Endothelial cell of umbilical vein (primary cell): ENCODE measurements at regions not wholly inside any gene's neighbourhood (a gene's known extent, or its start where the extent isn't known, plus 50 kb on each side); places are given as distances from the start of the nearest gene placed in this dataset.

ENCODE experiments used
- BruUV-seq: library from RNA; stranded (reverse); fragments of 400-500 nt; replicated peaks from 2 replicates; lab custom pipeline; 2021; lab: Mats Ljungman, UMichigan
- CTCF ChIA-PET: fragments of 300-600, 350-600 bp; sonication (Branson Sonifier 250); formaldehyde crosslinking; loops from one replicate; lab custom pipeline; 2021; ENCODE audit warnings: antibody characterized with exemption, inconsistent platforms; lab: Charles Lee
- POLR2A ChIA-PET: fragments of 300-600, 350-600 bp; sonication (Branson Sonifier 250); formaldehyde crosslinking; loops from one replicate; lab custom pipeline; 2021; ENCODE audit warnings: antibody characterized with exemption, inconsistent platforms; lab: Charles Lee
- DNase-seq: peaks from one replicate; pipeline ENCODE4 v3.0.0-alpha.2; 2011; ENCODE audit warnings: low read depth, low spot score
- FAIRE-seq: peaks from 2 replicates; lab custom pipeline; 2011; peaks lifted over from hg19 to GRCh38; lab: Jason Lieb, UNC
- H2AFZ ChIP-seq: 2 replicates; pipeline ENCODE4 v1.6.0; 2012; ENCODE audit warnings: low read depth, low read length, control low read depth, inconsistent platforms
- H3K27ac ChIP-seq: 2 replicates; pipeline ENCODE4 v1.5.1; 2011; ENCODE audit warnings: low read depth, mild to moderate bottlenecking, control low read depth, low read length, moderate library complexity; ENCODE audit not compliant: insufficient read depth
- H3K27me3 ChIP-seq, 2 experiments: 2 replicates each; pipeline versions ENCODE4 v1.6.0 to v1.6.1; 2011; ENCODE audit warnings: low read length in 2 of 2, mixed read lengths in 1 of 2; ENCODE audit not compliant: control insufficient read depth in 2 of 2, insufficient read depth in 2 of 2
- H3K36me3 ChIP-seq, 2 experiments: 2 replicates in 1 of 2; 3 replicates in 1 of 2; pipeline ENCODE4 v1.5.1; 2011; ENCODE audit warnings: low read length in 2 of 2, mild to moderate bottlenecking in 1 of 2, moderate library complexity in 1 of 2; ENCODE audit not compliant: control insufficient read depth in 2 of 2, insufficient read depth in 2 of 2; ENCODE audit errors: extremely low read depth in 1 of 2
- H3K4me1 ChIP-seq: 3 replicates; pipeline ENCODE4 v1.5.1; 2011; ENCODE audit warnings: mild to moderate bottlenecking, low read length; ENCODE audit not compliant: control insufficient read depth, insufficient read depth; ENCODE audit errors: extremely low read depth
- H3K4me2 ChIP-seq: 2 replicates; pipeline ENCODE4 v1.6.1; 2011; ENCODE audit warnings: low read length, control low read depth, mixed read lengths; ENCODE audit not compliant: insufficient read depth
- H3K4me3 ChIP-seq, 3 experiments: fragments of 200-600 bp in 1 of 3; sonication (generic), shearing (Covaris generic) in 1 of 3; replicated peaks in 1 of 3; 2 replicates each; pipeline ENCODE4 v1.5.1; 2011 to 2016; ENCODE audit warnings: control low read depth in 3 of 3, low read length in 3 of 3, mild to moderate bottlenecking in 2 of 3, inconsistent platforms in 1 of 3, low read depth in 1 of 3, moderate library complexity in 1 of 3; ENCODE audit not compliant: insufficient read depth in 1 of 3
- H3K79me2 ChIP-seq: 2 replicates; pipeline ENCODE4 v1.6.0; 2012; ENCODE audit warnings: low read length, inconsistent platforms; ENCODE audit not compliant: control insufficient read depth, insufficient read depth
- H3K9ac ChIP-seq: replicated peaks from 2 replicates; pipeline ENCODE3; 2011; ENCODE audit warnings: low read length, control low read depth; ENCODE audit not compliant: insufficient read depth; ENCODE audit errors: extremely low read depth
- H3K9me1 ChIP-seq: replicated peaks from 3 replicates; pipeline ENCODE4 v1.6.0; 2011; ENCODE audit warnings: mild to moderate bottlenecking, low read length; ENCODE audit not compliant: control insufficient read depth, insufficient read depth; ENCODE audit errors: extremely low read depth
- H3K9me3 ChIP-seq: replicated peaks from 2 replicates; pipeline ENCODE4 v1.5.1; 2012; ENCODE audit warnings: low read length, inconsistent platforms; ENCODE audit not compliant: control insufficient read depth, insufficient read depth
- H4K20me1 ChIP-seq: replicated peaks from 2 replicates; pipeline ENCODE3; 2011; ENCODE audit warnings: mild to moderate bottlenecking, low read length; ENCODE audit not compliant: control insufficient read depth, insufficient read depth; ENCODE audit errors: extremely low read depth
- CTCF ChIP-seq, 2 donors: IDR thresholded peaks; 1 replicate in 1 of 2; 2 replicates in 1 of 2; pipeline ENCODE4 v1.5.1; 2011; ENCODE audit warnings: low read length in 2 of 2, mild to moderate bottlenecking in 2 of 2, moderate library complexity in 2 of 2, control low read depth in 1 of 2, inconsistent platforms in 1 of 2, low read depth in 1 of 2; ENCODE audit not compliant: insufficient read depth in 1 of 2; ENCODE audit errors: extremely low read depth in 1 of 2
- EZH2 ChIP-seq: IDR thresholded peaks from 2 replicates; pipeline ENCODE4 v1.6.1; 2012; ENCODE audit warnings: borderline replicate concordance, low read depth, mild to moderate bottlenecking, moderate library complexity, low read length, inconsistent platforms; ENCODE audit not compliant: severe bottlenecking
- FOS ChIP-seq: IDR thresholded peaks from 2 replicates; pipeline ENCODE4 v1.6.1; 2011; ENCODE audit warnings: mild to moderate bottlenecking, low read length, moderate library complexity, borderline replicate concordance; ENCODE audit not compliant: insufficient read depth
- GATA2 ChIP-seq: IDR thresholded peaks from 2 replicates; pipeline ENCODE4 v1.7.0; 2011; ENCODE audit warnings: low read depth, mild to moderate bottlenecking, moderate library complexity, mixed read lengths, low read length; ENCODE audit not compliant: insufficient read length, insufficient read depth
- JUN ChIP-seq: IDR thresholded peaks from 2 replicates; pipeline ENCODE4 v1.6.1; 2011; ENCODE audit warnings: borderline replicate concordance, low read depth; ENCODE audit not compliant: insufficient read length, insufficient read depth
- MYC ChIP-seq: IDR thresholded peaks from one replicate; pipeline ENCODE4 v1.6.1; 2011; ENCODE audit warnings: mild to moderate bottlenecking, low read depth, low read length
- POLR2A ChIP-seq: IDR thresholded peaks from 2 replicates; pipeline ENCODE4 v1.6.1; 2012; ENCODE audit warnings: low read depth, mild to moderate bottlenecking, control low read depth, low read length
- POLR2AphosphoS5 ChIP-seq: IDR thresholded peaks from 2 replicates; pipeline ENCODE4 v1.6.1; 2012; ENCODE audit warnings: low read depth, mild to moderate bottlenecking, control low read depth, low read length, moderate library complexity; ENCODE audit not compliant: insufficient read depth
- dilution Hi-C: fragments of 300-500 bp; cut with MboI; formaldehyde crosslinking; loops from one replicate; pipeline ENCODE4 v1.15.0; 2019; ENCODE audit warnings: low sequenced_read_pairs; ENCODE audit not compliant: extremely low pct_ligation_motif_present
- intact Hi-C: fragments of 100-400 bp; cut with micrococcal nuclease; formaldehyde crosslinking; loops from one replicate; pipeline ENCODE4 v1.10.0; 2022
- TF ChIP-seq, protein P1 (sequence below): IDR thresholded peaks from 2 replicates; pipeline ENCODE4 v1.6.1; 2011; ENCODE audit not compliant: insufficient read depth, insufficient read length

DNA sequence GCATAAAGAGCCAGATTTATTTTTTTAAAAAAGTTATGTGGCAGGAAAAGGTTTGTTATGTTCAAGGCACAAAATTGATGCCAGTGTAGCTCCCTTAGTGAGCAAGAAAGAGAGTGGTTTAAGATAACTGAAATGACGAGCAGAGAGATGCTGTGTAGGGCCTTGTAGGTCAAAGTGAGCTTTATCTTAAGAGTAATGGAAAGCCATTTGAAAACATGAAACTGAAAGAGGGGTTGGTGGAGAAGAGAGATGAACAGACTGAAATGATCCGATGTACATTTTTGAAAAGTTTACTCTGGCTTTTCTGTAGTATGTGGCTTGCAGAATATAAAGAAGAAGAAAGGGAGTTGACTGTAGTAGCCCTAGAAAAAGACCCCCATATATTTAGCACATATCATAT lies 383.6 kb downstream of the PLA2G4A start:
- Histone ChIP-seq H4K20me1 (no peaks in the 10 kb centered on the region), H3K4me3 (no peak overlapping the region), H3K79me2 (no peaks in the 10 kb centered on the region), H2AFZ (no peak overlapping the region), H3K4me1 (no peaks in the 10 kb centered on the region), H3K9me1 (peaks cover 2% of the 10 kb centered on the region), H3K9me3 (no peaks in the 10 kb centered on the region), H3K4me2 (no peak overlapping the region), H3K9ac (no peak overlapping the region), H3K27me3 (no peaks in the 10 kb centered on the region), H3K27ac (no peak overlapping the region), H3K36me3 (no peaks in the 10 kb centered on the region)
- FAIRE-seq (no peak), DNase-seq (no peak)
- intact Hi-C loops, result no loop called here
- no TSS peak for BruUV-seq
- TF ChIP-seq, protein P1, sequence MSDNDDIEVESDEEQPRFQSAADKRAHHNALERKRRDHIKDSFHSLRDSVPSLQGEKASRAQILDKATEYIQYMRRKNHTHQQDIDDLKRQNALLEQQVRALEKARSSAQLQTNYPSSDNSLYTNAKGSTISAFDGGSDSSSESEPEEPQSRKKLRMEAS, result no peak
- TF ChIP-seq POLR2AphosphoS5 (no peak), GATA2 (no peak), MYC (no peak), FOS (no peak), CTCF (IDR thresholded peaks at IDR 0.05; ENCODE audit: extremely low read depth in 1 of 2, insufficient read depth in 1 of 2, low read depth in 1 of 2, low read length in 2 of 2) (no peak), EZH2 (no peak), JUN (no peak), POLR2A (no peak)
- ChIA-PET POLR2A (no interaction called here), CTCF (interaction anchor here (1.6 kb wide), 1 partner anchor 53 kb away, joined by 3 read pairs; no protein-coding TSS in a partner anchor)
- dilution Hi-C loops, result no loop called here
